ENCODE measurements at regions not wholly inside any gene's neighbourhood (a gene's known extent, or its start where the extent isn't known, plus 50 kb on each side); places are given as distances from the start of the nearest gene placed in this dataset.
A peak's percentile ranks its signal among the peaks of the same experiment; 100 is the strongest.

GRCh38 chr12:107891967-107892366, 117.5 kb downstream of the ASCL4 start:
- DNase-seq (ENCODE audit: low read depth in 2 of 2) = no peak

DNA sequence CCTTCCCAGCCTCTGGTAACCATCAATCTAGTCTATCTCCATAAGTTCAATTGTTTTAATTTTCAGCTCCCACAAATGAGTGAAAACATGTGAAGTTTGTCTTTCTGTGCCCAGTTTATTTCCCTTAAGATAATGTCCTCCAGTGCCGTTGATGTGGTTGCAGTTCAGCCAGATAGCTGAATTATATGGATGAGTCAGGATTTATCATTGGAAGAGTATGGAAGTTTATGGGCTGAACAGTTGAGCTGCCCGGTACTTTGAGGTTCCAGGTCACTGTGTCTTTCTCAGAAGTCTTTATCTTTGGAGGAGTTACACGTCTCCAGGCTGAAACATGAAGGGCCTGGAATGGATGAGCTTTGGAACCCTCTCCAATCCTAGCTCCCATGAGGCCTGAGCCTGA, 120.1 kb downstream of the ASCL4 start:
- DNase-seq (ENCODE audit: low read depth in 2 of 2) = no peak

DNA sequence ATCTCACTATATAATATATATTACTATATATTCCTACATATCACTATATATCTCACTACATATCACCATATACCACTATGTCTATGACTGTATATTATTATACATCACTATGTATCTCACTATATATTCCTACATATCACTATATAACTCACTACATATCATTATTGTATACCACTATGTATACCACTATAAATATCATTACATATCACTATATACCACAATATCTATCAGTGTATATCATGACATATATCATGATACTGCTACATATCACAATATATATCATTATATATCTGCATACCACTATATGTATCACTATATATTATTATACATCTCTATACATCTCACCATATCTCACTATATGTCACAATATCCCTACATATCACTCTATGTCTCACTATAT, 121.5 kb downstream of the ASCL4 start:
- DNase-seq (ENCODE audit: low read depth in 2 of 2) = no peak

- DNase-seq (ENCODE audit: low read depth in 2 of 2) = no peak
Measured at GRCh38 chr12:107900588-107900987, 126.1 kb downstream of the ASCL4 start.

- peak in 1 of 2 experiments; percentile 64 for DNase-seq (ENCODE audit: low read depth in 2 of 2)
Measured at GRCh38 chr12:107903341-107904061, 129.0 kb downstream of the ASCL4 start.

DNA sequence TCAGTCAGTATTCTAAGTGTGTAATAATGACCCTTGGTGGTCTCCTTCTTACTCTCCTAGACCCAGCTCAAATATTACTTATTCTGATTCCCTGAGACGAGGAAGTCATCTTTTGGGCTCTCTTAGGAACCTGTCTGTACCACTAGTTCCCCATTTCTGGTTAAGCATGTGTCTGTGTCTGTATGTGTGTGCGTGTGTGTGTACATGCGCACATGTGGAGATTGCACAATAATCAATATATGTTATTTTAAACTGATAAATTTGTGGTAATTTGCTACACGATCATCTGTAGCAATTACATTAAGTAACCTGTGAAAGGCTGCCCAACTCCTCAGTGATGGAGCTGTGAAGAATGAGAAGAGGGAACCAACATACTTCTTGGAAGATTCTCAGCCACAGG, 132.2 kb downstream of the ASCL4 start:
- DNase-seq (ENCODE audit: low read depth in 2 of 2) = no peak

- peak; percentile 25 to 61 for DNase-seq (ENCODE audit: low read depth in 2 of 2)
Measured at GRCh38 chr12:107912421-107913004, 138.0 kb downstream of the ASCL4 start.

- DNase-seq (ENCODE audit: low read depth in 2 of 2) = no peak
Measured at GRCh38 chr12:107914460-107914977, 140.0 kb downstream of the ASCL4 start.

GRCh38 chr12:107917912-107918800, 143.7 kb downstream of the ASCL4 start:
- DNase-seq (ENCODE audit: low read depth in 2 of 2) = no peak

- no peak for DNase-seq (ENCODE audit: low read depth in 2 of 2)
Measured at GRCh38 chr12:107921062-107921461, 146.6 kb downstream of the ASCL4 start.

- no peak for DNase-seq (ENCODE audit: low read depth in 2 of 2)
Measured at GRCh38 chr12:107925125-107925524, 150.6 kb downstream of the ASCL4 start.

- no peak for DNase-seq (ENCODE audit: low read depth in 2 of 2)
Measured at GRCh38 chr12:107929436-107929835, 154.9 kb downstream of the ASCL4 start.

- no peak for DNase-seq (ENCODE audit: low read depth in 2 of 2)
Measured at GRCh38 chr12:107931761-107932160, 157.3 kb downstream of the ASCL4 start.

DNA sequence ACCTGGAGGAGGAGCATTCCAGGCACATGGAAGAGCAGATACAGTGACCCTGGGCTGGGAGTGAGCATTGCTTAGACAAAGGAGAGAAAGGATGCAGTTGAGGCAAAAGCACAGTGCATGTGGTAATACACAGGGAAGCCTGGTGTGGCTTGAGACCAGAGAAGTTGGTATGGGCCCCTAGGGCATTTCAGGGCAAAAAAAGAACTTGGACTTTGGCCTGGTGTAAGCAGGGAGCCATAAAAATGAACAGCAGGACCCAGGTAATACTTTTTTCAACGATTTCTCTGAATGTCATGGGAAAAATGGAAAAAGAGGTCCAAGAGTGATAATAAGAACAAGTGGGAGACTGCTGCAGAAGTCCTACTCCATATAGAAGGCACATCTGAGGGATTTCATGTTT, 163.9 kb downstream of the ASCL4 start:
- no peak for DNase-seq (ENCODE audit: low read depth in 2 of 2)

- DNase-seq (ENCODE audit: low read depth in 2 of 2) = no peak
Measured at GRCh38 chr12:107948391-107948945, 174.0 kb downstream of the ASCL4 start.

GRCh38 chr12:107951024-107951423, 176.5 kb downstream of the ASCL4 start:
- DNase-seq (ENCODE audit: low read depth in 2 of 2) = no peak

- no peak for DNase-seq (ENCODE audit: low read depth in 2 of 2)
Measured at GRCh38 chr12:107955966-107956643, 173.0 kb upstream of the WSCD2 start.

- no peak for DNase-seq (ENCODE audit: low read depth in 2 of 2)
Measured at GRCh38 chr12:107957459-107957858, 171.6 kb upstream of the WSCD2 start.

DNA sequence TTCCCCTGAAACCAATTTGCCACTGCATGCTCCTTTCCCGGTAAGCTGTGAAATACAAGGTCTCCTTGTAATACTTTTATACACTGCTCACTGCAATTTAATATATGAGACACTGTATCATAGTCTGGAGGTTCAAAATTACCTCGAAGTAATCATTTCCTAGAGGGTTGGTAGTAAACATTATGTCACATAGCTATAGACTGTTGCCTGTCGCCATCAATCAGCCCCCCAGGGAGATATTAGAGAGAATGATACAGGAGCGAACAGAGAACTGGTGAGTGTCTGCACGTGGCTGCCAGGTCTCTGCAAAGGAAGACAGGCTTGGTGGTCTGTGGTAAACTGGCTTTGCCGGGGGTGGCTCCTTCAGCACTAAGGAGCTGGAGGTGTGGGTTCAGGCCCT, 165.5 kb upstream of the WSCD2 start:
- no peak for DNase-seq (ENCODE audit: low read depth in 2 of 2)

- no peak for DNase-seq (ENCODE audit: low read depth in 2 of 2)
Measured at GRCh38 chr12:107967170-107967569, 161.9 kb upstream of the WSCD2 start.

- no peak for DNase-seq (ENCODE audit: low read depth in 2 of 2)
Measured at GRCh38 chr12:107973950-107974349, 155.1 kb upstream of the WSCD2 start.

- DNase-seq (ENCODE audit: low read depth in 2 of 2) = no peak
Measured at GRCh38 chr12:107976331-107976730, 152.8 kb upstream of the WSCD2 start.

Measured in stimulated activated CD4-positive, alpha-beta T cell treated with anti-CD3 and anti-CD28 coated beads, Interleukin-12 subunit alpha, Interleukin-12 subunit beta, amount 100 ng/mL, for 24 hours (primary cell).